ENCODE measurements at regions not wholly inside any gene's neighbourhood (a gene's known extent, or its start where the extent isn't known, plus 50 kb on each side); places are given as distances from the start of the nearest gene placed in this dataset.

- no peak for DNase-seq
- Histone ChIP-seq H3K27me3 (no peaks in the 10 kb centered on the region), H3K9me3 (no peaks in the 10 kb centered on the region), H3K36me3 (no peaks in the 10 kb centered on the region), H3K4me3 (no peak overlapping the region), H3K27ac (no peak overlapping the region), H3K4me1 (no peaks in the 10 kb centered on the region)
- ATAC-seq = no peak
- WGBS (ENCODE audit: insufficient coverage, low coverage, low lambda C conversion rate, missing lambda C conversion rate) = 61% methylated on average over 5 of the region's 5 CpGs
- TF ChIP-seq POLR2A (IDR thresholded peaks at IDR 0.05) (no peak), CTCF (IDR thresholded peaks at IDR 0.05) (no peak)
- intact Hi-C loops (cut with DNase I) = no loop called here
These were observed 247.6 kb downstream of the MRPL39 start for GRCh38 chr21:25359724-25360123.

- WGBS (ENCODE audit: insufficient coverage, low coverage, low lambda C conversion rate, missing lambda C conversion rate) = 60% methylated on average over 6 of the region's 6 CpGs
- intact Hi-C loops (cut with DNase I) = no loop called here
- Histone ChIP-seq H3K4me3 (no peak overlapping the region), H3K27me3 (no peaks in the 10 kb centered on the region), H3K4me1 (no peaks in the 10 kb centered on the region), H3K36me3 (no peaks in the 10 kb centered on the region), H3K27ac (no peak overlapping the region), H3K9me3 (no peaks in the 10 kb centered on the region)
- TF ChIP-seq CTCF (IDR thresholded peaks at IDR 0.05) = peak in 1 of 4 donors; percentile 14
- TF ChIP-seq POLR2A (IDR thresholded peaks at IDR 0.05) = no peak
- ATAC-seq = no peak
- DNase-seq = no peak
These were observed 257.2 kb downstream of the MRPL39 start for GRCh38 chr21:25350056-25350455.

- ATAC-seq (no peak), DNase-seq (no peak)
- intact Hi-C loops (cut with DNase I) = no loop called here
- 38% methylated on average over 10 of the region's 10 CpGs for WGBS (ENCODE audit: insufficient coverage, low coverage, low lambda C conversion rate, missing lambda C conversion rate)
- Histone ChIP-seq H3K27ac (no peak overlapping the region), H3K27me3 (no peaks in the 10 kb centered on the region), H3K9me3 (no peaks in the 10 kb centered on the region), H3K36me3 (no peaks in the 10 kb centered on the region), H3K4me3 (no peak overlapping the region), H3K4me1 (no peaks in the 10 kb centered on the region)
- no peak for TF ChIP-seq POLR2A (IDR thresholded peaks at IDR 0.05)
- TF ChIP-seq CTCF (IDR thresholded peaks at IDR 0.05) = no peak
These were observed 263.3 kb downstream of the MRPL39 start for GRCh38 chr21:25343774-25344545.

- Histone ChIP-seq H3K27me3 (no peaks in the 10 kb centered on the region), H3K4me1 (no peaks in the 10 kb centered on the region), H3K36me3 (no peaks in the 10 kb centered on the region), H3K9me3 (no peaks in the 10 kb centered on the region), H3K27ac (no peak overlapping the region), H3K4me3 (no peak overlapping the region)
- DNase-seq (no peak), ATAC-seq (no peak)
- no peak for TF ChIP-seq POLR2A (IDR thresholded peaks at IDR 0.05)
- no peak for TF ChIP-seq CTCF (IDR thresholded peaks at IDR 0.05)
- intact Hi-C loops (cut with DNase I) = no loop called here
- 80% methylated on average over 1 of the region's 1 CpG for WGBS (ENCODE audit: insufficient coverage, low coverage, low lambda C conversion rate, missing lambda C conversion rate)
These were observed 264.5 kb downstream of the MRPL39 start for GRCh38 chr21:25342816-25343215.
